GM06990 (cell line): ENCODE measurements at regions not wholly inside any gene's neighbourhood (a gene's known extent, or its start where the extent isn't known, plus 50 kb on each side); places are given as distances from the start of the nearest gene placed in this dataset.

Experiments used
- DNase-seq: peaks from one replicate; pipeline ENCODE4 v3.0.0-alpha.2; 2011; ENCODE audit not compliant: insufficient read length; ENCODE audit errors: extremely low read depth
- H3K27me3 ChIP-seq: replicated peaks from 2 replicates; pipeline ENCODE4 v1.6.0; 2011; ENCODE audit warnings: low read length; ENCODE audit not compliant: control insufficient read depth, insufficient read depth
- H3K36me3 ChIP-seq: 2 replicates; pipeline ENCODE4 v1.5.1; 2011; ENCODE audit warnings: low read length; ENCODE audit not compliant: control insufficient read depth, insufficient read depth
- H3K4me3 ChIP-seq: replicated peaks from 2 replicates; pipeline ENCODE4 v1.5.1; 2011; ENCODE audit warnings: low read depth, mild to moderate bottlenecking, control low read depth, low read length
- CTCF ChIP-seq: IDR thresholded peaks from 2 replicates; pipeline ENCODE4 v1.5.1; 2011; ENCODE audit warnings: low read length, control low read depth, mild to moderate bottlenecking, inconsistent platforms; ENCODE audit not compliant: insufficient read depth, poor library complexity, severe bottlenecking

GRCh38 chr13:85191996-85192718 lies 607.1 kb downstream of the SLITRK6 start:
- no peak for DNase-seq
- TF ChIP-seq CTCF, result no peak
- no peaks in the 10 kb centered on the region for H3K27me3 ChIP-seq
- no peaks in the 10 kb centered on the region for H3K36me3 ChIP-seq
- no peak overlapping the region for H3K4me3 ChIP-seq

DNA sequence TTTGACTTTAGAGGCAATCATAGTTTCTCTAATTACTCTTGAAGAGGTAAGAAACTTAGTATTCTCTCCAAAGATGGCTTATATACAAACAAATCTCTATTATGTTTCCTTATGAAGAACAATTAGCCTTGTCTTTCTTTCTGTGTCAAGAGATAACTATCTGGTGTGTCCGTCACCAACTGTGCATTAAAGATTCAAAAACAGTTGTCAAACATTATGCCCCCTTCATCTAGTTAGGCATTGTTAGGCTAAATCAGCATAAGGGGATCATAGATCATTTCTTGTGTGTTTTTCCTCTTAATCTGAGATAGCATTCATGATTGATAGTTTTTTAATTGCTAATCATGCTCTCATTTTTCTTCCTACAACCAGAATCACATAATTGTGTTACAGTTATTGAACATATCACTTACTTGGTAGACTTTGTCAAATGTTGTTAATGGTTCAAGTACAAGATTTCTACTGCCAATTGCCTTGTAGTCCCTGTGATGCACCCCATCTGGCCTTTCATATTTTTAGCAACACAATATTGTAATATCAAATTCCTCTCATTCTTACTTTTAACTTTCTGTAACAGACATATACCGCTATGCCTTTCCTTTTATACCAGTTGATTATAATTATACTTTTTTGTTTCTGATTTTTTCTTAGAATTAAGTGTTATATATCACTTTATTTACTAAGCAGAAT lies 612.7 kb downstream of the SLITRK6 start:
- DNase-seq, result no peak

DNA sequence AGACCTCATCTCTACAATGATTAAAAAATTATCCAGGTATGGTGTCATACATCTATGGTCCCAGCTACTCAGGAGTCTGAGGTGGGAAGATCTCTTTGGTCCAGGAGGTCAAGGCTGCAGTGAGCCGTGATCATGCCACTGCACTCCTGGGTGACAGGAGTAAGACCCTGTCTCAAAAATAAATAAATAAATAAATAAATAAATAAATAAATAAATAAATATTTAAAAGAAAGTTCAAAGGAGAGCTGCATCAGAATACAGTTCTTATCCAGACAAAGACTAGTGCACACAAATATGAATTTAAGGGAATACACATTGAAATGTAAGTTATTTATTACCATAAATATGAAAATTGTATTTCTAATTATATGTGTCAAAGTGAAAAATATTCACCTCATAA lies 624.9 kb downstream of the SLITRK6 start:
- no peak overlapping the region for H3K4me3 ChIP-seq
- no peak for TF ChIP-seq CTCF
- no peak for DNase-seq
- H3K36me3 ChIP-seq, result no peaks in the 10 kb centered on the region
- H3K27me3 ChIP-seq, result no peaks in the 10 kb centered on the region

More for the DNA sequence above, 612.7 kb downstream of the SLITRK6 start:
- no peaks in the 10 kb centered on the region for H3K36me3 ChIP-seq
- no peak overlapping the region for H3K4me3 ChIP-seq
- TF ChIP-seq CTCF, result no peak
- H3K27me3 ChIP-seq, result no peaks in the 10 kb centered on the region

- H3K36me3 ChIP-seq, result no peaks in the 10 kb centered on the region
- H3K27me3 ChIP-seq, result no peaks in the 10 kb centered on the region
- no peak for TF ChIP-seq CTCF
- no peak overlapping the region for H3K4me3 ChIP-seq
- no peak for DNase-seq
Observed at GRCh38 chr13:85170372-85170771, 628.8 kb downstream of the SLITRK6 start.

- no peak for TF ChIP-seq CTCF
- Histone ChIP-seq H3K4me3 (no peak overlapping the region), H3K27me3 (no peaks in the 10 kb centered on the region), H3K36me3 (no peaks in the 10 kb centered on the region)
- no peak for DNase-seq
Observed at GRCh38 chr13:85166891-85167290, 632.3 kb downstream of the SLITRK6 start.

DNA sequence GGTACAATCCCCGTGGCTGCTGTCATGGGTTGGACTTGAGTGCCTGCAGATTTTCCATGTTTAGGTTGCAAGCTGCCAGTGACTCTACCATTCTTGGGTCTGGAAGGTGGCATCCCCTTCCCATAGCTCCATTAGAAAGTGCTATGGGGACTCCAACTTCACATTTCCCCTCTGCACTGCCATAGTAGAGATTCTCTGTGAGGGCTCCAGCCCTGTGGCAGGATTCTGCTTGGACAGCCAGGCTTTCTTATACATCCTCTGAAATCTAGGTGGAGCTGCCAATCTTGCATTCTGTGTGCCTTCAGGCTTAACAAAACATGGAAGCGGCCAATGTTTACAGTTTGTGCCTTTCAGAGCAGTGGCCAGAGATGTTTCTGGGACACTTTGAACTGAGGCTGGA lies 636.2 kb downstream of the SLITRK6 start:
- no peak for DNase-seq
- H3K4me3 ChIP-seq, result no peak overlapping the region
- no peak for TF ChIP-seq CTCF

More for the DNA sequence above, 636.2 kb downstream of the SLITRK6 start:
- no peaks in the 10 kb centered on the region for H3K36me3 ChIP-seq
- H3K27me3 ChIP-seq, result no peaks in the 10 kb centered on the region
